RWPE2 (cell line): ENCODE measurements at regions not wholly inside any gene's neighbourhood (a gene's known extent, or its start where the extent isn't known, plus 50 kb on each side); places are given as distances from the start of the nearest gene placed in this dataset.
A peak's percentile ranks its signal among the peaks of the same experiment; 100 is the strongest.

Experiments used
- ATAC-seq: fragments of 200-7000 bp; cut with Tn5 transposase; 3 replicates; pipeline ENCODE4 v1.9.1; 2021; ENCODE audit warnings: low read depth
- DNase-seq: peaks from one replicate; pipeline ENCODE4 v3.0.0-alpha.2; 2020; ENCODE audit warnings: low spot score
- H3K27ac ChIP-seq: fragments of 450-650 bp; 2 replicates; pipeline ENCODE4 v1.5.1; 2017; ENCODE audit warnings: mild to moderate bottlenecking; ENCODE audit not compliant: poor library complexity, severe bottlenecking
- H3K27me3 ChIP-seq: fragments of 250-450 bp; sonication (Bioruptor Pico); 2 replicates; pipeline ENCODE4 v1.5.1; 2021; ENCODE audit warnings: mild to moderate bottlenecking, moderate library complexity; ENCODE audit not compliant: insufficient read depth, poor library complexity, severe bottlenecking
- H3K36me3 ChIP-seq: fragments of 250-450 bp; sonication (Bioruptor Pico); 2 replicates; pipeline ENCODE4 v1.5.1; 2020; ENCODE audit warnings: low read depth, mild to moderate bottlenecking, moderate library complexity
- H3K4me1 ChIP-seq: fragments of 250-450 bp; sonication (Bioruptor Pico); 2 replicates; pipeline ENCODE4 v1.5.1; 2021; ENCODE audit warnings: mild to moderate bottlenecking, moderate library complexity; ENCODE audit not compliant: insufficient read depth, poor library complexity, severe bottlenecking
- H3K4me3 ChIP-seq: fragments of 250-450 bp; sonication (Bioruptor Pico); 2 replicates; pipeline ENCODE4 v1.5.1; 2021; ENCODE audit warnings: mild to moderate bottlenecking, moderate library complexity; ENCODE audit not compliant: severe bottlenecking
- H3K9me3 ChIP-seq: fragments of 250-450 bp; sonication (Bioruptor Pico); 2 replicates; pipeline ENCODE4 v1.5.1; 2021; ENCODE audit warnings: mild to moderate bottlenecking, moderate library complexity; ENCODE audit not compliant: severe bottlenecking
- CTCF ChIP-seq: fragments of 450-650 bp; IDR thresholded peaks from one replicate; pipeline ENCODE4 v1.5.1; 2017; ENCODE audit warnings: mild to moderate bottlenecking, moderate library complexity; ENCODE audit not compliant: poor library complexity, severe bottlenecking

DNA sequence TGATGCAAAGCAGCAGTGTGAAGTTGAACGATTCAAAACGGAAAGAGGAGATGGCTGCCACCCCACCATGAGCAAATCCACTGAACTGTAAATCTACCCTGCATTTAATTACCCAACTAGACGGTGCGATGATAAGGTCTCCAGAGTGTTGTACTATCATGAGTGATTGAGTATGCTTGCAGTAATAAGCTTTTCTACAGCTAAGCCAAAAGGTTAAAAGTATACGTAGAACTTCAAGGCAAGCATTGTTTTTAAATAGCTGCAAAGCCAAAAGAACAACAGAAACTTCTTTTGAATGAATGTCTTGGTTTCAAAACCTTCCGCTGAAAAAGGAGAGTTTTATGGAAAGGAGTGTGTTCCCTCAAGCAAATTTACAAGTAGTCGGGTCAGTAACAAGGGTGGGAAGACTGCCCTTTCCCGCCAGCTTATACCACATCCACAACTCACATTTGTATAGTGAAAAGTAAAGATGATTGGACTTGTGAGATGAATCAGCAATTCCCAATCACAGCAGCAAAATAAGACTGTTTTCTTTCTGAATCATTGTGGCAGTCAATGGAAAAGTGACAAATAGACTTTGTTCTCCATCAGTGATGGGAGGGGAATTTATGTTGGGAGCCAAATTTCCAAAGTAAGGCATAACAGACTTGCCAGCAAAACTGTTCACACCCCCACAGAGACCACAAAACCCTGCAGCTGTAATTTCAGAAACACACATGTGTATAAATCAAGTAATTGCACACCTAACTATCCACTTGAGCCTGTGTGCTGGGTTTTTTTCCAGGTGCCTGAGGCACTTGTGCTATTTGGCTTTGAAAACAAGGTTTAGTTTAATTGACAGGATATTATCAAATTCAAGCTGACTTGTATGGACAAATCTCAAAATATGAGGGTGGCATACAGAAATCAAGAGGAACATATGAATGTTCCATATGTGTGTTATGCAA, 407.7 kb upstream of the GRAMD2B start:
- ATAC-seq (no peak), DNase-seq (no peak)
- no peaks in the 10 kb centered on the region for H3K4me1 ChIP-seq
- no peak overlapping the region for H3K27ac ChIP-seq
- no peaks in the 10 kb centered on the region for H3K9me3 ChIP-seq
- no peak overlapping the region for H3K4me3 ChIP-seq
- H3K27me3 ChIP-seq: no peaks in the 10 kb centered on the region
- no peak for TF ChIP-seq CTCF
- no peaks in the 10 kb centered on the region for H3K36me3 ChIP-seq

GRCh38 chr5:126016256-126016655, 407.0 kb upstream of the GRAMD2B start:
- no peak overlapping the region for H3K27ac ChIP-seq
- H3K36me3 ChIP-seq: no peaks in the 10 kb centered on the region
- H3K4me3 ChIP-seq: no peak overlapping the region
- ATAC-seq (no peak), DNase-seq (no peak)
- no peaks in the 10 kb centered on the region for H3K27me3 ChIP-seq
- H3K4me1 ChIP-seq: no peaks in the 10 kb centered on the region
- H3K9me3 ChIP-seq: no peaks in the 10 kb centered on the region
- no peak for TF ChIP-seq CTCF

DNA sequence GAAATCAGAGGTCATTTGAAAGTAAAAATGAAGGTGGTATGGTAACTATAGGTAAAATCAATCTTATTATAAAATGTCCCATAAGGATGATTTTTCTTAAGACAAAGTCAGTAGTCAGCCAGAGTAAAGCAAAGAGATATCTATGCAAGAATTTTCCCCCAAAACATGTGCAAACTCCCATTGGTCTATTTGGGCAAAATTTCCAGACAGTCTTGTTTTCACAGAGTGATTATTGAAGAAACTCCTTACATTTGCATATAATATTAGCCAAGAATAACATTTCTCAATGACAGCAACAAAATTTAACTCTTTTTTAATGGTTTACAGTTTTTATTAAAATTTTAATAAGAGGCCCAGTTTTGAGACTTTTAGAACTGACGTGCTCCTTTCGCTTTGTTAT, 406.1 kb upstream of the GRAMD2B start:
- Histone ChIP-seq H3K4me3 (no peak overlapping the region), H3K27ac (no peak overlapping the region), H3K4me1 (no peaks in the 10 kb centered on the region), H3K9me3 (no peaks in the 10 kb centered on the region), H3K36me3 (no peaks in the 10 kb centered on the region), H3K27me3 (no peaks in the 10 kb centered on the region)
- ATAC-seq (no peak), DNase-seq (no peak)
- no peak for TF ChIP-seq CTCF

- Histone ChIP-seq H3K4me1 (no peaks in the 10 kb centered on the region), H3K4me3 (no peak overlapping the region), H3K9me3 (no peaks in the 10 kb centered on the region), H3K27me3 (no peaks in the 10 kb centered on the region), H3K36me3 (no peaks in the 10 kb centered on the region), H3K27ac (no peak overlapping the region)
- DNase-seq: no peak
- ATAC-seq: no peak
- TF ChIP-seq CTCF: no peak
These were observed 402.4 kb upstream of the GRAMD2B start for GRCh38 chr5:126020770-126021169.

DNA sequence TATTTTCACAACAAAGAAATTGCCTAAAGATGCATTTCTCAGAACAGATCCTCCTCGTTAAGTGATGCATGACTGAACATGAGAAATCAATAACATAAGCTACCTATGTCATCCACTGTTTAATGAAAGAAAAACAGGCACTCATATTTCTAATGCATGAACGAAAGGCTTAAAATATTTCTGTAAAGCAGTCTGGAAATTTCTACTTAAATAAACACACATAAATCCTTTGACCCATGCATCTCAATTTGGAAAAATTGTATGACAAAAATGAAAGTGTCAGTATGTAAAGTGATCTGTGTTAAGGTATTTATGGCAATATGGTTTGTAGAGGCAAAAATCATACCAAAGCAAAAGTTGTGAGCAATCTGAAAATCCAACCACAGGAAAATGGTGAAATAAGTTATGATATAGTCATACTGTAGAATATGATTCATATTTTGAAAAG, 399.2 kb upstream of the GRAMD2B start:
- TF ChIP-seq CTCF: no peak
- DNase-seq: no peak
- Histone ChIP-seq H3K4me3 (no peak overlapping the region), H3K27me3 (no peaks in the 10 kb centered on the region), H3K36me3 (no peaks in the 10 kb centered on the region), H3K9me3 (peaks cover 3% of the 10 kb centered on the region), H3K27ac (no peak overlapping the region), H3K4me1 (no peaks in the 10 kb centered on the region)
- ATAC-seq: peak; percentile 33; the same call in 1 of the 3 replicates
